Smooth muscle cell (in vitro differentiated cells): ENCODE measurements at regions not wholly inside any gene's neighbourhood (a gene's known extent, or its start where the extent isn't known, plus 50 kb on each side); places are given as distances from the start of the nearest gene placed in this dataset.

Experiments used
- DNase-seq: peaks from one replicate; lab custom pipeline; 2025; ENCODE audit not compliant: unreplicated experiment; lab: John Stamatoyannopoulos, UW
- H2AFZ ChIP-seq: fragments of 200-600 bp; sonication (generic); 2 replicates; pipeline ENCODE4 v1.6.0; 2016; ENCODE audit warnings: antibody characterized with exemption, low read depth, mild to moderate bottlenecking
- H3F3A ChIP-seq: fragments of 200-600 bp; sonication (generic); 2 replicates; pipeline ENCODE4 v1.6.0; 2017; ENCODE audit warnings: antibody characterized with exemption, low read depth
- H3K27ac ChIP-seq: fragments of 200-600 bp; sonication (generic); 2 replicates; pipeline ENCODE4 v1.5.1; 2016; ENCODE audit warnings: low read depth, mild to moderate bottlenecking
- H3K27me3 ChIP-seq: fragments of 200-600 bp; sonication (generic); 2 replicates; pipeline ENCODE4 v1.6.1; 2016; ENCODE audit warnings: low read depth, mild to moderate bottlenecking
- H3K36me3 ChIP-seq: fragments of 200-600 bp; sonication (generic); 2 replicates; pipeline ENCODE4 v1.5.1; 2016; ENCODE audit warnings: low read depth
- H3K4me1 ChIP-seq: fragments of 200-600 bp; sonication (generic); 2 replicates; pipeline ENCODE4 v1.5.1; 2016; ENCODE audit warnings: low read depth
- H3K4me2 ChIP-seq: fragments of 200-600 bp; sonication (generic); 2 replicates; pipeline ENCODE4 v1.6.0; 2016; ENCODE audit warnings: mild to moderate bottlenecking
- H3K4me3 ChIP-seq: fragments of 200-600 bp; sonication (generic); 2 replicates; pipeline ENCODE4 v1.5.1; 2016; ENCODE audit warnings: mild to moderate bottlenecking
- H3K79me2 ChIP-seq: fragments of 200-600 bp; sonication (generic); 2 replicates; pipeline ENCODE4 v1.6.0; 2016; ENCODE audit warnings: low read depth, mild to moderate bottlenecking
- H3K9ac ChIP-seq: fragments of 200-600 bp; sonication (generic); 2 replicates; pipeline ENCODE4 v1.6.0; 2016; ENCODE audit warnings: low read depth
- H3K9me3 ChIP-seq: fragments of 200-600 bp; sonication (generic); replicated peaks from 2 replicates; pipeline ENCODE4 v1.5.1; 2016; ENCODE audit warnings: low read depth
- H4K20me1 ChIP-seq: fragments of 200-600 bp; sonication (generic); 2 replicates; pipeline ENCODE4 v1.6.0; 2016; ENCODE audit warnings: low read depth
- CTCF ChIP-seq: fragments of 200-600 bp; sonication (generic); IDR thresholded peaks from 2 replicates; pipeline ENCODE4 v1.5.1; 2017; ENCODE audit warnings: borderline replicate concordance, mild to moderate bottlenecking, antibody characterized with exemption; ENCODE audit not compliant: insufficient read depth, poor library complexity, severe bottlenecking
- WGBS: methylation state at CpG from one replicate; pipeline ENCODE4 v1.1.7; 2016; ENCODE audit warnings: low lambda C conversion rate; 5-methylcytosine and 5-hydroxymethylcytosine counted together

DNA sequence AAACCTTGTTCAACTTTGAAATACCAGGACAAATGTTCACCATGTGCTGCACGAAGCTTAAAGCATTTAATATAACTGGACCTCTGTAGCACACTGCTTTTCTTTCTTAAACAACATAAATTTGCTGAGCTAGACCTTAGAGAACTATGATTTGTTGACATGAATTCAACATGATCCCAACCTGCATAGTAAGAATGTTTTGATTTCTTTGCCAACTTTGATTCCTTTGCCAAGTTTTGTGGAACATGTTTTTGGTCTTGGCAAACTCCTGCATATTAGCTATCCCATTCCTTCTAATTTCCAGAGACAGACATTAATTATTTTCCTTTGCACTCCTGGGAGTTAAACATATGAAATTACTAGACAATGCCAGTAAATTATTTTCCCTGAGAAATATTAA, 197.2 kb upstream of the RBMS3 start:
- no peak overlapping the region for H3K27ac ChIP-seq
- no peaks in the 10 kb centered on the region for H3K27me3 ChIP-seq
- no peaks in the 10 kb centered on the region for H3K4me1 ChIP-seq
- no peaks in the 10 kb centered on the region for H3K36me3 ChIP-seq
- H3K9me3 ChIP-seq: peaks cover 3% of the 10 kb centered on the region
- no peak overlapping the region for H3K4me2 ChIP-seq
- no peaks in the 10 kb centered on the region for H3F3A ChIP-seq
- H3K79me2 ChIP-seq: no peaks in the 10 kb centered on the region
- H2AFZ ChIP-seq: no peak overlapping the region
- H3K9ac ChIP-seq: no peak overlapping the region
- 91% methylated on average over 1 of the region's 1 CpG for WGBS
- TF ChIP-seq CTCF: no peak
- DNase-seq: no peak
- no peak overlapping the region for H3K4me3 ChIP-seq
- H4K20me1 ChIP-seq: no peaks in the 10 kb centered on the region

- no peaks in the 10 kb centered on the region for H3K79me2 ChIP-seq
- no peak overlapping the region for H3K4me2 ChIP-seq
- H3K27ac ChIP-seq: no peak overlapping the region
- peaks cover 3% of the 10 kb centered on the region for H3K9me3 ChIP-seq
- DNase-seq: no peak
- WGBS: 94% methylated on average over 3 of the region's 3 CpGs
- no peaks in the 10 kb centered on the region for H4K20me1 ChIP-seq
- H3K4me1 ChIP-seq: no peaks in the 10 kb centered on the region
- H3K4me3 ChIP-seq: no peak overlapping the region
- no peaks in the 10 kb centered on the region for H3K27me3 ChIP-seq
- no peak for TF ChIP-seq CTCF
- H2AFZ ChIP-seq: no peak overlapping the region
- no peak overlapping the region for H3K9ac ChIP-seq
- H3F3A ChIP-seq: no peaks in the 10 kb centered on the region
- H3K36me3 ChIP-seq: no peaks in the 10 kb centered on the region
Measured at GRCh38 chr3:29088579-29088978, 192.3 kb upstream of the RBMS3 start.

DNA sequence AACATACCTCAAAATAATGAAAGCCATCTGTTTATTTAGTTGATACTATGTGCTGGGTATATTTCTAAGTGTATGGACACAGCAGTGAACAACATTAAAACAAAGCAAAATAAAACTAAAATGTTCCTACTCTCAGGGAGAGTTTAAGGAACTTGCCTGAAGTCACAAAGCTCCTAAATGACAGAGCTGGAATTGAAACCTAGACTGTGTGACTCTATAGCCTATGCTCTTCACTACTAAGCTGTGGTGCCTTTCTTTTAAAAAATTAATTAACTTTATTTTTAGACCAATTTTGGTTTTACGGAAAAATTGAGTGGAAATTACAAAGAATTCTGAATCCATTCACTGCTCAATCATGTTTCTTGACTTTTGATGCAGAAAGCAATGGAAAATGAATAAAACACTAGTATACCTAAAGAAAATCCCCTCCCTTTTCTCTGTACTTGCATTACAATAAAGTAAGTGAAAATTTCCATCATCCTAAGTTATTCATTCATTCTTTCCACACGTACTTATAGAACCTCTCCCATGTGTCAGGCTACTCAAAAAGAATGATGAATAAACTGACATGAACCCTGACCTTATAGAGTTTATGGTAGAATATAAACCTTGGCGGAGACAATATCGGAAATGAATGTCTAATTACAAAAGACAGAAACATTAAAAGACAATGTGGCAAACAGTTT, 189.8 kb upstream of the RBMS3 start:
- H3K36me3 ChIP-seq: no peaks in the 10 kb centered on the region
- no peak overlapping the region for H3K4me2 ChIP-seq
- no peaks in the 10 kb centered on the region for H3K4me1 ChIP-seq
- DNase-seq: no peak
- H4K20me1 ChIP-seq: no peaks in the 10 kb centered on the region
- H3K4me3 ChIP-seq: no peak overlapping the region
- no peaks in the 10 kb centered on the region for H3K9me3 ChIP-seq
- H3K27ac ChIP-seq: no peak overlapping the region
- TF ChIP-seq CTCF: no peak
- no peak overlapping the region for H3K9ac ChIP-seq
- H3K79me2 ChIP-seq: no peaks in the 10 kb centered on the region
- H2AFZ ChIP-seq: no peak overlapping the region
- no peaks in the 10 kb centered on the region for H3K27me3 ChIP-seq
- WGBS: 92% methylated on average over 4 of the region's 4 CpGs
- H3F3A ChIP-seq: no peaks in the 10 kb centered on the region

DNA sequence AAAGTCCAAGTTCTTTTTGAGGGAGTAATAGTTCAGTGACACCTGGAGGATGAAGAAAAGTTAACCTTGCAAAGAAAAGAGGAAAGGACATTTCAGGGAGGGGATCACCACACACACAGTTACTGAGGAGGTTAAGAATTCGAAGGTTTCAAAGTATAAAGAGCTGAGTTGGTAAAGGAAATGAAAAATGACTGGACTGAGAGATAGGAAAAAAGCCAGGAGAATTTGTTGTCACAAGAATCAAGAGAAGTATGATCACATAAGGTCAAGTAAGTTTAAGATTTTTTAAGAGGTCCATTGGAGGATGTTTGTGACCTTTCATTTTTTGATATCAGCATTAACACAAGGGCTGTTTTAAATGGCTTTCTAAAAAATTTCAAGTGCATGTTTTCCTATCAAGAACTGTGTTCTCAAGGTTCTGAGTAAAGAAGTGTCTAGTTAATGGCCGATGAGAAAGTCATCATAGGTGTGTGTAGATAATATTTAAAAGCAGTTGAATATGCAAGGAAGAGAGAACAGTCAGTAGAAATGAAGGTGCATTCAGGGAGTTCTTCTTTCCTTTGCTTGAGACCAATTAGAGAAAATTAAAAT, 189.2 kb upstream of the RBMS3 start:
- Histone ChIP-seq H3K9me3 (peaks cover under 1% of the 10 kb centered on the region), H3K27me3 (no peaks in the 10 kb centered on the region), H3F3A (no peaks in the 10 kb centered on the region), H3K27ac (no peak overlapping the region), H3K79me2 (no peaks in the 10 kb centered on the region), H3K4me3 (no peak overlapping the region), H3K4me1 (no peaks in the 10 kb centered on the region), H3K9ac (no peak overlapping the region), H3K36me3 (no peaks in the 10 kb centered on the region), H3K4me2 (no peak overlapping the region), H4K20me1 (no peaks in the 10 kb centered on the region), H2AFZ (no peak overlapping the region)
- no peak for DNase-seq
- 88% methylated on average over 2 of the region's 2 CpGs for WGBS
- TF ChIP-seq CTCF: no peak
